GM12878 (cell line): ENCODE measurements at regions not wholly inside any gene's neighbourhood (a gene's known extent, or its start where the extent isn't known, plus 50 kb on each side); places are given as distances from the start of the nearest gene placed in this dataset.

Experiments
- ATAC-seq: fragments of 200-7000 bp; cut with Tn5 transposase; 3 replicates; pipeline ENCODE4 v1.9.1; 2020; ENCODE audit warnings: mild to moderate bottlenecking, moderate library complexity
- BruUV-seq: library from RNA; stranded (reverse); fragments of 400-500 nt; replicated peaks from 2 replicates; lab custom pipeline; 2021; lab: Mats Ljungman, UMichigan
- CTCF ChIA-PET: fragments of 300-600 bp; sonication (Branson Sonifier 250); formaldehyde crosslinking; extraction: SDS; loops from one replicate; lab custom pipeline; 2021; ENCODE audit warnings: inconsistent platforms; lab: Yijun Ruan, JAX
- POLR2A ChIA-PET: fragments of 350-600 bp; formaldehyde crosslinking; extraction: SDS; loops from one replicate; lab custom pipeline; 2021; ENCODE audit warnings: inconsistent platforms; lab: Charles Lee
- RAD21 ChIA-PET: fragments of 300-600 bp; sonication (Branson Sonifier 250); formaldehyde crosslinking; loops from one replicate; lab custom pipeline; 2023; ENCODE audit warnings: antibody characterized with exemption; ENCODE audit not compliant: unreplicated experiment; lab: Charles Lee
- SMC1A ChIA-PET: fragments of 300-600 bp; sonication (Branson Sonifier 250); formaldehyde crosslinking; loops from one replicate; lab custom pipeline; 2023; ENCODE audit not compliant: unreplicated experiment, uncharacterized antibody; lab: Charles Lee
- DNase-seq: peaks from one replicate; pipeline ENCODE4 v3.0.0-alpha.2; 2011; ENCODE audit warnings: low read depth, low spot score
- FAIRE-seq: peaks from 3 replicates; lab custom pipeline; 2011; peaks lifted over from hg19 to GRCh38; lab: Jason Lieb, UNC
- H2AFZ ChIP-seq: 2 replicates; pipeline ENCODE4 v1.6.0; 2011; ENCODE audit warnings: low read depth, low read length, control low read depth; ENCODE audit not compliant: control insufficient read depth
- H3K27ac ChIP-seq: 2 replicates; pipeline ENCODE4 v1.5.1; 2011; ENCODE audit warnings: control low read depth; ENCODE audit not compliant: control insufficient read depth, insufficient read depth
- H3K27me3 ChIP-seq, 2 experiments: replicated peaks in 1 of 2; 2 replicates each; pipeline versions ENCODE4 v1.6.0 to v1.6.1; 2011; ENCODE audit warnings: low read length in 1 of 2; ENCODE audit not compliant: control insufficient read depth in 2 of 2, insufficient read depth in 2 of 2
- H3K36me3 ChIP-seq, 2 experiments: 2 replicates each; pipeline ENCODE4 v1.5.1; 2011; ENCODE audit warnings: low read length in 1 of 2; ENCODE audit not compliant: control insufficient read depth in 2 of 2, insufficient read depth in 2 of 2
- H3K4me1 ChIP-seq: 2 replicates; pipeline ENCODE4 v1.6.1; 2011; ENCODE audit warnings: mild to moderate bottlenecking, low read length, moderate library complexity, mixed read lengths; ENCODE audit not compliant: control insufficient read depth, insufficient read depth
- H3K4me2 ChIP-seq: 2 replicates; pipeline ENCODE4 v1.6.0; 2011; ENCODE audit warnings: control low read depth; ENCODE audit not compliant: control insufficient read depth, insufficient read depth
- H3K4me3 ChIP-seq: fragments of 200-600 bp; sonication (generic); 2 replicates; pipeline ENCODE4 v1.5.1; 2016
- H3K79me2 ChIP-seq: 2 replicates; pipeline ENCODE4 v1.6.0; 2011; ENCODE audit warnings: low read length; ENCODE audit not compliant: control insufficient read depth, insufficient read depth
- H3K9ac ChIP-seq: 2 replicates; pipeline ENCODE4 v1.8.0; 2011; ENCODE audit warnings: low read length, control low read depth, mixed read lengths; ENCODE audit not compliant: control insufficient read depth, insufficient read depth
- H3K9me3 ChIP-seq: replicated peaks from 3 replicates; pipeline ENCODE4 v1.5.1; 2011; ENCODE audit warnings: mild to moderate bottlenecking, low read length; ENCODE audit not compliant: control insufficient read depth, insufficient read depth
- H4K20me1 ChIP-seq: 2 replicates; pipeline ENCODE4 v1.6.0; 2011; ENCODE audit not compliant: control insufficient read depth, insufficient read depth
- BRCA1 ChIP-seq: IDR thresholded peaks from 2 replicates; pipeline ENCODE4 v1.6.1; 2011; ENCODE audit warnings: low read depth, low read length, improper control_type of control experiment
- EED ChIP-seq: sonication (generic); IDR thresholded peaks from 2 replicates; pipeline ENCODE4 v1.6.1; 2016; ENCODE audit warnings: antibody characterized with exemption, low read depth
- EGR1 ChIP-seq, 2 experiments: IDR thresholded peaks; 1 replicate in 1 of 2; 2 replicates in 1 of 2; pipeline ENCODE4 v1.6.1; 2011 to 2012; ENCODE audit warnings: low read depth in 2 of 2, low read length in 2 of 2, borderline replicate concordance in 1 of 2, mild to moderate bottlenecking in 1 of 2, moderate library complexity in 1 of 2
- HCFC1 ChIP-seq: fragments of 150-350 bp; IDR thresholded peaks from 2 replicates; pipeline ENCODE4 v1.6.1; 2014; ENCODE audit warnings: low read length
- IKZF1 ChIP-seq: fragments of 450-650 bp; conservative IDR thresholded peaks from 2 replicates; pipeline ENCODE4 v1.6.1; 2017; ENCODE audit warnings: antibody characterized with exemption, mild to moderate bottlenecking
- JUNB ChIP-seq: IDR thresholded peaks from 2 replicates; pipeline ENCODE4 v1.6.1; 2016; ENCODE audit warnings: antibody characterized with exemption, mild to moderate bottlenecking
- NRF1 ChIP-seq: conservative IDR thresholded peaks from 2 replicates; pipeline ENCODE4 v1.6.1; 2011; ENCODE audit warnings: mild to moderate bottlenecking, low read depth, low read length, improper control_type of control experiment
- POLR2A ChIP-seq: IDR thresholded peaks from 2 replicates; pipeline ENCODE4 v1.6.1; 2011; ENCODE audit warnings: low read depth, mild to moderate bottlenecking, low read length
- POLR2AphosphoS2 ChIP-seq: IDR thresholded peaks from 2 replicates; pipeline ENCODE4 v1.6.1; 2011; ENCODE audit warnings: low read depth, mild to moderate bottlenecking, low read length, improper control_type of control experiment, moderate library complexity
- RAD21 ChIP-seq: IDR thresholded peaks from 2 replicates; pipeline ENCODE4 v1.6.1; 2011; ENCODE audit warnings: mild to moderate bottlenecking, low read depth, low read length, moderate library complexity; ENCODE audit not compliant: insufficient read depth
- SMAD5 ChIP-seq: IDR thresholded peaks from 2 replicates; pipeline ENCODE4 v1.6.1; 2016; ENCODE audit warnings: antibody characterized with exemption, low read depth
- SUPT20H ChIP-seq: IDR thresholded peaks from 2 replicates; pipeline ENCODE4 v1.6.1; 2011; ENCODE audit warnings: low read depth, mild to moderate bottlenecking, low read length, moderate library complexity, borderline replicate concordance; ENCODE audit not compliant: control insufficient read depth
- WRNIP1 ChIP-seq: IDR thresholded peaks from 2 replicates; pipeline ENCODE4 v1.6.1; 2011; ENCODE audit warnings: low read depth, low read length, improper control_type of control experiment, borderline replicate concordance
- WGBS: methylation state at CpG from one replicate; pipeline ENCODE4 v1.1.6; 2016; ENCODE audit warnings: low lambda C conversion rate; ENCODE audit not compliant: insufficient replicate concordance, insufficient coverage; ENCODE audit errors: missing lambda C conversion rate; 5-methylcytosine and 5-hydroxymethylcytosine counted together
- in situ Hi-C: fragments of 300-500 bp; cut with MboI; formaldehyde crosslinking; loops from 9 replicates; pipeline ENCODE4 v1.14.3; 2018; ENCODE audit warnings: mixed read lengths
- intact Hi-C: fragments of 100-400 bp; cut with micrococcal nuclease; formaldehyde crosslinking; loops from one replicate; pipeline ENCODE4 v1.14.2; 2022; ENCODE audit not compliant: unreplicated experiment
- TF ChIP-seq, protein P1 (sequence below): IDR thresholded peaks from 2 replicates; pipeline ENCODE4 v1.6.1; 2012; ENCODE audit warnings: low read depth, low read length, improper control_type of control experiment
- TF ChIP-seq, protein P2 (sequence below): fragments of 450-650 bp; IDR thresholded peaks from 2 replicates; pipeline ENCODE4 v1.6.1; 2018; ENCODE audit warnings: mild to moderate bottlenecking, low read depth, moderate library complexity; ENCODE audit not compliant: partially characterized antibody

- Histone ChIP-seq H3K4me1 (no peaks in the 10 kb centered on the region), H3K27me3 (no peaks in the 10 kb centered on the region), H4K20me1 (no peaks in the 10 kb centered on the region), H3K79me2 (no peaks in the 10 kb centered on the region), H3K4me3 (no peak overlapping the region), H3K9ac (no peak overlapping the region), H3K36me3 (no peaks in the 10 kb centered on the region), H2AFZ (no peak overlapping the region), H3K9me3 (no peaks in the 10 kb centered on the region), H3K27ac (no peak overlapping the region), H3K4me2 (no peak overlapping the region)
- no peak for FAIRE-seq
- DNase-seq = no peak
- ChIA-PET POLR2A (interaction anchor here (0.6 to 0.7 kb wide), 2 partner anchors 20 to 66 kb away, joined by 3 to 4 read pairs; no protein-coding TSS in a partner anchor), RAD21 (interaction anchor here (0.6 to 1.8 kb wide), 3 partner anchors 22 to 558 kb away, joined by 3 to 8 read pairs (median 3); no protein-coding TSS in a partner anchor), CTCF (interaction anchor here (1.2 to 3.6 kb wide), 3 partner anchors 12 to 41 kb away, joined by 3 to 11 read pairs (median 5); no protein-coding TSS in a partner anchor), SMC1A (interaction anchor here (0.9 to 1.8 kb wide), 9 partner anchors 10 to 81 kb away, joined by 3 to 6 read pairs (median 3); no protein-coding TSS in a partner anchor)
- WGBS = 45% methylated on average over 2 of the region's 2 CpGs
- TF ChIP-seq IKZF1 = no peak
- no peak for TF ChIP-seq WRNIP1
- TF ChIP-seq JUNB = no peak
- TF ChIP-seq SMAD5 = no peak
- no peak for TF ChIP-seq EED
- TF ChIP-seq BRCA1 = no peak
- TF ChIP-seq, protein P1, sequence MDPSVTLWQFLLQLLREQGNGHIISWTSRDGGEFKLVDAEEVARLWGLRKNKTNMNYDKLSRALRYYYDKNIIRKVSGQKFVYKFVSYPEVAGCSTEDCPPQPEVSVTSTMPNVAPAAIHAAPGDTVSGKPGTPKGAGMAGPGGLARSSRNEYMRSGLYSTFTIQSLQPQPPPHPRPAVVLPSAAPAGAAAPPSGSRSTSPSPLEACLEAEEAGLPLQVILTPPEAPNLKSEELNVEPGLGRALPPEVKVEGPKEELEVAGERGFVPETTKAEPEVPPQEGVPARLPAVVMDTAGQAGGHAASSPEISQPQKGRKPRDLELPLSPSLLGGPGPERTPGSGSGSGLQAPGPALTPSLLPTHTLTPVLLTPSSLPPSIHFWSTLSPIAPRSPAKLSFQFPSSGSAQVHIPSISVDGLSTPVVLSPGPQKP = no peak
- no peak for TF ChIP-seq POLR2AphosphoS2
- TF ChIP-seq SUPT20H = no peak
- no peak for TF ChIP-seq NRF1
- no peak for TF ChIP-seq POLR2A
- TF ChIP-seq HCFC1 = no peak
- TF ChIP-seq, protein P2, sequence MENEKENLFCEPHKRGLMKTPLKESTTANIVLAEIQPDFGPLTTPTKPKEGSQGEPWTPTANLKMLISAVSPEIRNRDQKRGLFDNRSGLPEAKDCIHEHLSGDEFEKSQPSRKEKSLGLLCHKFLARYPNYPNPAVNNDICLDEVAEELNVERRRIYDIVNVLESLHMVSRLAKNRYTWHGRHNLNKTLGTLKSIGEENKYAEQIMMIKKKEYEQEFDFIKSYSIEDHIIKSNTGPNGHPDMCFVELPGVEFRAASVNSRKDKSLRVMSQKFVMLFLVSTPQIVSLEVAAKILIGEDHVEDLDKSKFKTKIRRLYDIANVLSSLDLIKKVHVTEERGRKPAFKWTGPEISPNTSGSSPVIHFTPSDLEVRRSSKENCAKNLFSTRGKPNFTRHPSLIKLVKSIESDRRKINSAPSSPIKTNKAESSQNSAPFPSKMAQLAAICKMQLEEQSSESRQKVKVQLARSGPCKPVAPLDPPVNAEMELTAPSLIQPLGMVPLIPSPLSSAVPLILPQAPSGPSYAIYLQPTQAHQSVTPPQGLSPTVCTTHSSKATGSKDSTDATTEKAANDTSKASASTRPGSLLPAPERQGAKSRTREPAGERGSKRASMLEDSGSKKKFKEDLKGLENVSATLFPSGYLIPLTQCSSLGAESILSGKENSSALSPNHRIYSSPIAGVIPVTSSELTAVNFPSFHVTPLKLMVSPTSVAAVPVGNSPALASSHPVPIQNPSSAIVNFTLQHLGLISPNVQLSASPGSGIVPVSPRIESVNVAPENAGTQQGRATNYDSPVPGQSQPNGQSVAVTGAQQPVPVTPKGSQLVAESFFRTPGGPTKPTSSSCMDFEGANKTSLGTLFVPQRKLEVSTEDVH = no peak
- TF ChIP-seq RAD21 = no peak
- no peak for TF ChIP-seq EGR1 (IDR thresholded peaks at IDR 0.05; ENCODE audit: borderline replicate concordance in 1 of 2, low read depth in 2 of 2, low read length in 2 of 2)
- BruUV-seq = no TSS peak
- intact Hi-C loops (no loop called here), in situ Hi-C loops (no loop called here)
- ATAC-seq = no peak
Observed at GRCh38 chr6:130598021-130598989, 228.9 kb upstream of the SMLR1 start.
